Stimulated activated CD4-positive, alpha-beta T cell treated with anti-CD3 and anti-CD28 coated beads, Interleukin-15, amount 100 ng/mL, for 48 hours (primary cell): ENCODE measurements at regions not wholly inside any gene's neighbourhood (a gene's known extent, or its start where the extent isn't known, plus 50 kb on each side); places are given as distances from the start of the nearest gene placed in this dataset.

ENCODE experiments used
- DNase-seq, 2 donors: peaks; one replicate each; pipeline ENCODE4 v3.0.0-alpha.2; 2020; ENCODE audit warnings: low read depth in 2 of 2

DNA sequence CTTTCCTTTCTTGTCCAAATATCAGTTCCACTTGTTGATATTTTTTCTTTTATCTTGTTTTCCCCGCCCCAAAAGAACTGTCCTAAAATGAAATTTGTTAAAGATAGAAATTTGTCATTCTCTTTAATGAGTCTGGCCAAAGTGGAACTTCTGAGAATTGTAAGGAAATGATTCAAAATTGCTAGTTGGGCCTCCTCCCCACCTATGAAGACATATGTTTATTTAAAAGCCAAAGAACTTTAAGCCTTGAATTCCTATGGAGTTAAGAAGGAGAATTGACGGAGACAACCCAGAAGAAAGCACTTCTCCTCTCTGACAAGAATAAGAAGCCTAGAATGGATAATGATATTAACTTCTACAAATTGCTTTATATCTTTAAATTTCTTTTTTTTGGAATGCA, 59.1 kb upstream of the ALDH1A1 start:
- no peak for DNase-seq

- DNase-seq, result no peak
These were observed 58.4 kb upstream of the ALDH1A1 start for GRCh38 chr9:73011181-73011750.

DNA sequence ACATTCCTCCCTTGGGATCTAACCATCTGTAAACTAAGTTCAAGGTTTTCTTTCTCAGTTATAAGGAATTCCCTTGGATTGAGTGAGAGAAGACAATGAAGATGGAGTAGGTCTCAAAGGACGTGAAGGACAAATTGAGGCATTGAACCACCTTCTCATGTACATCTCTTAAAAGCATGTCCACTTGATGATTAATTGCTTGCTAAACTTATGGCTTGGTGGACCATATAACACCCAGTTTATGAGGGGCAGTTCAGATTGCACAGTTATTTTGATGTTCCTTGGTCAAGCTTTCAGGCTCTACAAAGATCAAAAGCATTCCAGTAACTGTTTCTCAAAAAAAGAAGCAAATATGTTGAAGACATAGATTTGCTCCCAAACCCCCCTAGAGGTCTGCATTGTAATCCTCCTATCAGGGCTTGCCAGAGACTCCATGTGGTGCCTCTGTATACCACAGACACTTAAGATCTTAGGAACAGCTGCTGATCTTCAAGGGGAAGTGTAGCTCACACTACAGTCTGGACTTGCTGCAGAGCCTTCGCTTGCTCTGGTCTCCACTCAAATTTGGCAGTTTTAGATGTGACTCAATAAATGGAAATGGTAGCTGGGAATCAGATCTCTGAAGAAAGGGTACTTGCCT, 56.9 kb upstream of the ALDH1A1 start:
- no peak for DNase-seq

GRCh38 chr9:73007966-73008672, 55.3 kb upstream of the ALDH1A1 start:
- no peak for DNase-seq

GRCh38 chr9:73006986-73007385, 54.1 kb upstream of the ALDH1A1 start:
- no peak for DNase-seq
